Trophoblast cell (in vitro differentiated cells and primary cell): ENCODE measurements at regions not wholly inside any gene's neighbourhood (a gene's known extent, or its start where the extent isn't known, plus 50 kb on each side); places are given as distances from the start of the nearest gene placed in this dataset.

Experiments used
- DNase-seq, 2 donors: peaks; one replicate each; pipeline ENCODE4 v3.0.0-alpha.2; 2016
- H2AFZ ChIP-seq: 2 replicates; pipeline ENCODE4 v1.6.1; 2013; ENCODE audit warnings: low read length, moderate library complexity, mild to moderate bottlenecking; ENCODE audit not compliant: insufficient read depth, poor library complexity
- H2AK5ac ChIP-seq: 2 replicates; pipeline ENCODE4 v1.6.1; 2013; ENCODE audit warnings: mild to moderate bottlenecking, low read length
- H2BK120ac ChIP-seq: 2 replicates; pipeline ENCODE4 v1.6.1; 2013; ENCODE audit warnings: low read length, mild to moderate bottlenecking, moderate library complexity; ENCODE audit not compliant: insufficient read depth, poor library complexity
- H2BK12ac ChIP-seq: 2 replicates; pipeline ENCODE4 v1.6.1; 2013; ENCODE audit warnings: mild to moderate bottlenecking, low read length, moderate library complexity
- H2BK5ac ChIP-seq: 2 replicates; pipeline ENCODE4 v1.6.1; 2013; ENCODE audit warnings: low read length, low read depth, moderate library complexity, mild to moderate bottlenecking; ENCODE audit not compliant: poor library complexity
- H3K14ac ChIP-seq: 2 replicates; pipeline ENCODE4 v1.6.1; 2013; ENCODE audit warnings: mild to moderate bottlenecking, low read length
- H3K18ac ChIP-seq: 2 replicates; pipeline ENCODE4 v1.6.1; 2013; ENCODE audit warnings: mild to moderate bottlenecking, low read length
- H3K23ac ChIP-seq: 2 replicates; pipeline ENCODE4 v1.6.1; 2013; ENCODE audit warnings: low read length
- H3K27ac ChIP-seq: 2 replicates; pipeline ENCODE4 v1.5.1; 2013; ENCODE audit warnings: low read depth, mild to moderate bottlenecking, inconsistent platforms, low read length, moderate library complexity
- H3K27me3 ChIP-seq: 2 replicates; pipeline ENCODE4 v1.6.1; 2013; ENCODE audit warnings: inconsistent platforms, mild to moderate bottlenecking, low read length, moderate library complexity; ENCODE audit not compliant: insufficient read depth
- H3K36me3 ChIP-seq, 2 experiments: 1 replicate in 1 of 2; 2 replicates in 1 of 2; pipeline ENCODE4 v1.6.1; 2013; ENCODE audit warnings: low read length in 2 of 2, mild to moderate bottlenecking in 2 of 2, moderate library complexity in 1 of 2; ENCODE audit not compliant: insufficient read depth in 2 of 2, control insufficient read depth in 1 of 2
- H3K4ac ChIP-seq: 2 replicates; pipeline ENCODE4 v1.6.1; 2013; ENCODE audit warnings: low read depth, mild to moderate bottlenecking, low read length, moderate library complexity
- H3K4me1 ChIP-seq, 2 experiments: 1 replicate in 1 of 2; 2 replicates in 1 of 2; pipeline ENCODE4 v1.6.1; 2013; ENCODE audit warnings: low read length in 2 of 2, mild to moderate bottlenecking in 2 of 2, moderate library complexity in 1 of 2; ENCODE audit not compliant: insufficient read depth in 2 of 2, control insufficient read depth in 1 of 2
- H3K4me2 ChIP-seq: 2 replicates; pipeline ENCODE4 v1.6.1; 2013; ENCODE audit warnings: inconsistent platforms, mild to moderate bottlenecking, low read length, moderate library complexity
- H3K4me3 ChIP-seq: 2 replicates; pipeline ENCODE4 v1.5.1; 2013; ENCODE audit warnings: mild to moderate bottlenecking, low read depth, low read length, inconsistent platforms
- H3K79me1 ChIP-seq: one replicate; pipeline ENCODE4 v1.6.1; 2013; ENCODE audit warnings: low read length
- H3K79me2 ChIP-seq: 2 replicates; pipeline ENCODE4 v1.6.1; 2013; ENCODE audit warnings: low read length, mild to moderate bottlenecking; ENCODE audit not compliant: control insufficient read depth, insufficient read depth, poor library complexity
- H3K9ac ChIP-seq: 2 replicates; pipeline ENCODE4 v1.6.1; 2013; ENCODE audit warnings: mild to moderate bottlenecking, low read length
- H3K9me3 ChIP-seq: 2 replicates; pipeline ENCODE4 v1.6.1; 2013; ENCODE audit warnings: low read depth, mild to moderate bottlenecking, control low read depth, inconsistent platforms, low read length; ENCODE audit not compliant: insufficient read depth
- H4K12ac ChIP-seq: 2 replicates; pipeline ENCODE4 v1.6.1; 2013; ENCODE audit warnings: low read depth, mild to moderate bottlenecking, low read length, moderate library complexity
- H4K8ac ChIP-seq: 2 replicates; pipeline ENCODE4 v1.6.1; 2013; ENCODE audit warnings: low read depth, mild to moderate bottlenecking, low read length, moderate library complexity
- H4K91ac ChIP-seq: one replicate; pipeline ENCODE4 v1.6.1; 2013; ENCODE audit warnings: low read depth, mild to moderate bottlenecking, low read length, moderate library complexity
- WGBS: extraction: QIAGEN DNeasy Blood & Tissue Kit; methylation state at CpG from one replicate; pipeline ENCODE4 v1.1.7; 2013; ENCODE audit warnings: missing lambda C conversion rate; ENCODE audit not compliant: insufficient read length, insufficient coverage; ENCODE audit errors: extremely low coverage; 5-methylcytosine and 5-hydroxymethylcytosine counted together

- Histone ChIP-seq H3K9me3 (no peaks in the 10 kb centered on the region), H3K14ac (no peak overlapping the region), H3K79me1 (no peaks in the 10 kb centered on the region), H4K12ac (no peak overlapping the region), H3K27ac (no peak overlapping the region), H3K36me3 (no peaks in the 10 kb centered on the region), H3K4ac (no peak overlapping the region), H3K4me2 (no peak overlapping the region), H3K18ac (no peak overlapping the region), H3K23ac (no peak overlapping the region), H3K79me2 (no peaks in the 10 kb centered on the region), H2AK5ac (no peak overlapping the region), H4K91ac (no peak overlapping the region), H2BK120ac (no peak overlapping the region), H2AFZ (no peak overlapping the region), H3K4me1 (no peaks in the 10 kb centered on the region), H3K4me3 (no peak overlapping the region), H4K8ac (no peak overlapping the region), H3K9ac (no peak overlapping the region), H3K27me3 (no peaks in the 10 kb centered on the region), H2BK12ac (no peak overlapping the region), H2BK5ac (no peak overlapping the region)
- WGBS = no CpG with 5 or more reads among the region's 2 CpGs
- no peak for DNase-seq
Measured at GRCh38 chr7:83863906-83864305, 215.0 kb upstream of the SEMA3E start.

- Histone ChIP-seq H3K4me1 (no peaks in the 10 kb centered on the region), H3K36me3 (no peaks in the 10 kb centered on the region), H3K79me2 (no peaks in the 10 kb centered on the region), H3K9me3 (no peaks in the 10 kb centered on the region), H3K27ac (no peak overlapping the region), H3K79me1 (no peaks in the 10 kb centered on the region), H3K27me3 (no peaks in the 10 kb centered on the region), H3K4me2 (no peak overlapping the region), H2BK120ac (no peak overlapping the region), H4K12ac (no peak overlapping the region), H2AFZ (no peak overlapping the region), H2BK12ac (no peak overlapping the region), H3K18ac (no peak overlapping the region), H3K4me3 (no peak overlapping the region), H4K8ac (no peak overlapping the region), H4K91ac (no peak overlapping the region), H3K14ac (no peak overlapping the region), H3K4ac (no peak overlapping the region), H2AK5ac (no peak overlapping the region), H3K23ac (no peak overlapping the region), H3K9ac (no peak overlapping the region), H2BK5ac (no peak overlapping the region)
- DNase-seq = no peak
- WGBS = no CpG with 5 or more reads among the region's 3 CpGs
Measured at GRCh38 chr7:83861876-83862275, 212.9 kb upstream of the SEMA3E start.

GRCh38 chr7:83859827-83860226, 210.9 kb upstream of the SEMA3E start:
- Histone ChIP-seq H2BK120ac (no peak overlapping the region), H3K14ac (no peak overlapping the region), H3K27ac (no peak overlapping the region), H3K27me3 (no peaks in the 10 kb centered on the region), H4K91ac (no peak overlapping the region), H2AK5ac (no peak overlapping the region), H3K4me2 (no peak overlapping the region), H2BK12ac (no peak overlapping the region), H3K4ac (no peak overlapping the region), H4K8ac (no peak overlapping the region), H2AFZ (no peak overlapping the region), H4K12ac (no peak overlapping the region), H3K79me2 (no peaks in the 10 kb centered on the region), H3K36me3 (no peaks in the 10 kb centered on the region), H3K18ac (no peak overlapping the region), H3K9ac (no peak overlapping the region), H3K4me1 (no peaks in the 10 kb centered on the region), H3K79me1 (no peaks in the 10 kb centered on the region), H3K4me3 (no peak overlapping the region), H3K23ac (no peak overlapping the region), H3K9me3 (no peaks in the 10 kb centered on the region), H2BK5ac (no peak overlapping the region)
- DNase-seq = no peak
- WGBS = no CpG with 5 or more reads among the region's 1 CpG

GRCh38 chr7:83857691-83858090, 208.8 kb upstream of the SEMA3E start:
- Histone ChIP-seq H3K36me3 (no peaks in the 10 kb centered on the region), H3K79me2 (no peaks in the 10 kb centered on the region), H3K27me3 (no peaks in the 10 kb centered on the region), H2AK5ac (no peak overlapping the region), H3K4me3 (no peak overlapping the region), H2BK120ac (no peak overlapping the region), H3K4me2 (no peak overlapping the region), H3K9ac (no peak overlapping the region), H3K4ac (no peak overlapping the region), H3K79me1 (no peaks in the 10 kb centered on the region), H3K18ac (no peak overlapping the region), H2BK12ac (no peak overlapping the region), H3K9me3 (no peaks in the 10 kb centered on the region), H2BK5ac (no peak overlapping the region), H3K23ac (no peak overlapping the region), H3K27ac (no peak overlapping the region), H4K91ac (no peak overlapping the region), H2AFZ (no peak overlapping the region), H4K8ac (no peak overlapping the region), H3K14ac (no peak overlapping the region), H3K4me1 (no peaks in the 10 kb centered on the region), H4K12ac (no peak overlapping the region)
- DNase-seq = no peak
- no CpG with 5 or more reads among the region's 1 CpG for WGBS
